Small intestine (tissue), 7 donors: ENCODE measurements at regions not wholly inside any gene's neighbourhood (a gene's known extent, or its start where the extent isn't known, plus 50 kb on each side); places are given as distances from the start of the nearest gene placed in this dataset.

Experiments used
- DNase-seq, 2 donors: peaks; one replicate each; pipeline versions ENCODE4 v3.0.0 to v3.0.0-alpha.2; 2013
- FAIRE-seq: peaks from 2 replicates; lab custom pipeline; 2012; peaks lifted over from hg19 to GRCh38; lab: Jason Lieb, UNC
- H3K27ac ChIP-seq, 3 donors: one replicate each; pipeline ENCODE4 v1.5.1; 2013; ENCODE audit warnings: low read length in 2 of 3, mild to moderate bottlenecking in 2 of 3, control low read depth in 1 of 3, inconsistent platforms in 1 of 3, low read depth in 1 of 3, moderate library complexity in 1 of 3
- H3K27me3 ChIP-seq, 3 donors: one replicate each; pipeline ENCODE4 v1.6.1; 2013; ENCODE audit warnings: low read length in 3 of 3, inconsistent platforms in 1 of 3; ENCODE audit not compliant: control insufficient read depth in 3 of 3, insufficient read depth in 3 of 3
- H3K36me3 ChIP-seq, 3 donors: one replicate each; pipeline ENCODE4 v1.6.1; 2013; ENCODE audit warnings: low read length in 3 of 3, inconsistent platforms in 1 of 3, low read depth in 1 of 3, mild to moderate bottlenecking in 1 of 3, moderate library complexity in 1 of 3; ENCODE audit not compliant: control insufficient read depth in 3 of 3, insufficient read depth in 2 of 3
- H3K4me1 ChIP-seq, 3 donors: one replicate each; pipeline ENCODE4 v1.6.1; 2013; ENCODE audit warnings: low read length in 2 of 3, inconsistent platforms in 1 of 3, low read depth in 1 of 3, mild to moderate bottlenecking in 1 of 3, moderate library complexity in 1 of 3; ENCODE audit not compliant: control insufficient read depth in 3 of 3, insufficient read depth in 2 of 3
- H3K4me3 ChIP-seq, 3 donors: one replicate each; pipeline ENCODE4 v1.5.1; 2013; ENCODE audit warnings: low read length in 3 of 3, control low read depth in 1 of 3, inconsistent platforms in 1 of 3, low read depth in 1 of 3, mild to moderate bottlenecking in 1 of 3, moderate library complexity in 1 of 3
- H3K9me3 ChIP-seq, 2 donors: one replicate each; pipeline ENCODE4 v1.6.1; 2013; ENCODE audit warnings: low read depth in 1 of 2, low read length in 1 of 2; ENCODE audit not compliant: control insufficient read depth in 2 of 2, insufficient read depth in 1 of 2
- WGBS, 3 donors: extraction: QIAGEN DNeasy Blood & Tissue Kit; methylation state at CpG; one replicate each; pipeline ENCODE4 v1.1.7; 2013; 5-methylcytosine and 5-hydroxymethylcytosine counted together
- donor health status: healthy with polysubstance abuse.
- donor health status: control.
- donor health status: control.
- donor health status: Bipolar disorder and iron deficiency.
- donor health status: healthy.

DNA sequence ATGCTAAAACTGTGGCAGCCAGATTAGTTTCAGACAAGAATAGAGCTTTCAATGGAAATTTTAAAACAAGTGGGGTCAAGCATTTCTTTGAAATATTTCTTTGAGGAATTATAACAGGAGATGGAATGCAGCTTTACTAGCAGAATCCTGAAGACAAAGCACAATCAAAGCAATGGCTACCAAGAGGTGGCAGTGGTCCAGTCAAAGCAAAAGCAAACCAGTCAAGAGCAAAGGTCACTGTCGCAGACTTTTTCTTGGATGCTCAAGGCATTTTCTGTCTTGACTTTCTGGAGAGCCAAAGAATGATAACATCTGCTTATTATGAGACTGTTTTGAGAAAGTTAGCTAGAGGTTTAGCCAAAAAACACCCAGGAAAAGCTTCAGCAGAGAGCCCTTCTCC, 351.2 kb upstream of the DLGAP1 start:
- 87 to 96% (median 89%) methylated on average over 1 of the region's 1 CpG for WGBS, 3 donors
- Histone ChIP-seq H3K27ac (no peak overlapping the region), H3K4me3 (no peak overlapping the region), H3K27me3 (no peaks in the 10 kb centered on the region), H3K9me3 (peaks cover 1 to 11% of the 10 kb centered on the region in 2 donors), H3K36me3 (no peaks in the 10 kb centered on the region), H3K4me1 (no peaks in the 10 kb centered on the region)
- DNase-seq (no peak), FAIRE-seq (no peak)

DNA sequence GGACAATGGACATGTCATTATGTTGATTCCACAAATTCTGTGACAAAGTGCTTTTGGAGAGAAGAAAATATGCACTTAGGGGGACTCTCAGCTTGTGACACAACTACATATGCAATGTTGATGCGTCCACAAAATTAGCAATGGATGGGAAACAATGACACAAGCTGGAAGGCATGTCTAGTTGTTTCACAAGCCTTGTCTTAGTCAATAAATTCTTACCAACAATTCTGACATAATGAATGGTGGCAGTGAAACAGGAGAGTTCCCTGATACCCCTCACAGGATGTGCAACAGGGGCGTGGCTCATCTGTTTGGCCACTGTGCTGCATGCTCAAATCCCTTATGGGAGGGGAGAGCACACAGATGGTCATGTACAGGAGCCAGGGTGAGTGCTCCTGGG, 347.2 kb upstream of the DLGAP1 start:
- FAIRE-seq (no peak), DNase-seq (no peak)
- no peak overlapping the region for H3K27ac ChIP-seq
- no peak overlapping the region for H3K4me3 ChIP-seq
- no peaks in the 10 kb centered on the region for H3K4me1 ChIP-seq
- peaks cover 1 to 18% of the 10 kb centered on the region in 2 donors for H3K9me3 ChIP-seq
- no peaks in the 10 kb centered on the region for H3K27me3 ChIP-seq
- 53 to 66% (median 54%) methylated on average over 2 of the region's 2 CpGs for WGBS, 3 donors
- H3K36me3 ChIP-seq = no peaks in the 10 kb centered on the region

DNA sequence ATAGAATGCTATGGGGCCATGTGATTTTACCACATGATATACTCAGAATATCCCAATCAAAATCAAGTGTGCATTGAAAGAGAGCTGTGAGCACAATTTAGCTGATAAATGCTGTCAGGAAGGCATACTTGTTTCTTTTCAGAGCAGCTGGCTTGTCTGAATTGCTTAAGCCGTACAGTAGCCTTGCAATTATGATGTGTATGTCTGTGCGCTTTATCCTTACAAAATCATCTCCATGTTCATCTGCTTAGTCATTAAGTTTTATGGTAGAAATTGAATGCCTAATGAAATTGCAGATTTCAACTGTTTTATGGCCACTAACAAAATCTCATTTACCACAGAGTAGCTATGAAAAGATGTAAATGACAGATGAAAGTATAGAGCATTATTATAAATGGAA, 346.0 kb upstream of the DLGAP1 start:
- no peak for FAIRE-seq
- no peaks in the 10 kb centered on the region for H3K36me3 ChIP-seq
- peaks cover 1 to 18% of the 10 kb centered on the region in 2 donors for H3K9me3 ChIP-seq
- H3K4me3 ChIP-seq = no peak overlapping the region
- H3K4me1 ChIP-seq = no peaks in the 10 kb centered on the region
- H3K27ac ChIP-seq = no peak overlapping the region
- WGBS, 3 donors = 89 to 93% (median 90%) methylated on average over 2 of the region's 2 CpGs
- DNase-seq = no peak
- H3K27me3 ChIP-seq = no peaks in the 10 kb centered on the region

DNA sequence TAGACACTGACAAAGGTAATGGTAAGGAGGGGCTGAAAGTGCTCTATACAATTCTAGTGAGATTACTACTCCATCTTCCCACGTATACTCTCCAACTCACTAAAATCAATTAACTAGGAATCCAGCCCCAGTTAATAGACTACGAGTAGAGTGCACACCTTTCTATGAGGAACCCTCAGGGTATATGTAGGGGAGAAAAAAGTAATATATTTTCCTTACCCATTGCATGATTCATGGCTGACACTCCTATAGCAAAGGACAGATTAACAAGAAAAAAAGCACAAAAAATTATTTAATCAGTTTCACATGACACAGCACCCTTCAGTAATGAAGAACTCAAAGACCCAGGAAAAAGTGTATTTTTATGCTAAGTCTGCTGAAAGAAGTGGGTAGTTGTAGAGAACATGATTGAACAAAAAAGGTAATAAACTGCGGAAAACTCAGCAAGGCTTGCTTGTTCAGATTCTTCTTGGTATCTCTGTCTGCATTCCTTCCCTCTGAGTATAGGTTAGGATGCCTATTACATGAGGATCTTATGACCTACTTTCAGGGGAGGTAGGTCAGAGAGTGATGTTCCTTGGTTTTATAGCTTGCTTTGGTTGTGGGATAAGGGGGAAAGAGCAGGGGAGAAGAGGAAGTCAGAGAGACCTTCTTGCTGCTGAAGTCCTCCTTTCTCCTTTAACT, 342.0 kb upstream of the DLGAP1 start:
- Histone ChIP-seq H3K4me3 (no peak overlapping the region), H3K4me1 (no peaks in the 10 kb centered on the region), H3K36me3 (no peaks in the 10 kb centered on the region), H3K9me3 (peaks cover 0 to 7% of the 10 kb centered on the region in 2 donors), H3K27me3 (no peaks in the 10 kb centered on the region), H3K27ac (no peak overlapping the region)
- WGBS, 3 donors = 53 to 59% (median 57%) methylated on average over 3 of the region's 3 CpGs
- FAIRE-seq (no peak), DNase-seq (no peak)

DNA sequence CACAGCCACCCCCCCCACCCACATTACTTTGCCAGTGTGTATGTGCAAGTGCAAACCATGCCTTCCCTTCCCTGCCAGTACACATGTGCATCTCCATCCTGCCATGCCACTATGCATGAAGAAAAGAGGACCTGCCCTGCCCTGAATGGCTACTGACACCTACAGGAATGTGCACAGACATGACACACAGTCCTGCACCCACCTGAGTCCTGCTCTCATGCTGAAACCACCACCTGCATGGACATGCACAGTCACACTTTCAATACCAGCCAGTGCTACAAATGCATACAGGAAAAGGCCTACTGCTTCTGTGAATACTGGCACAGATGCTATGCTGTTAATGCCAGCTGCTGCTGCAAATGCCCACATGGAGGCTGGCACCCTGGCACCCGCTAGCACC, 334.4 kb upstream of the DLGAP1 start:
- Histone ChIP-seq H3K4me1 (no peaks in the 10 kb centered on the region), H3K4me3 (no peak overlapping the region), H3K9me3 (peaks cover 0 to 13% of the 10 kb centered on the region in 2 donors), H3K36me3 (no peaks in the 10 kb centered on the region), H3K27me3 (no peaks in the 10 kb centered on the region), H3K27ac (no peak overlapping the region)
- 89 to 95% (median 93%) methylated on average over 1 of the region's 1 CpG for WGBS, 3 donors
- FAIRE-seq (no peak), DNase-seq (no peak)

DNA sequence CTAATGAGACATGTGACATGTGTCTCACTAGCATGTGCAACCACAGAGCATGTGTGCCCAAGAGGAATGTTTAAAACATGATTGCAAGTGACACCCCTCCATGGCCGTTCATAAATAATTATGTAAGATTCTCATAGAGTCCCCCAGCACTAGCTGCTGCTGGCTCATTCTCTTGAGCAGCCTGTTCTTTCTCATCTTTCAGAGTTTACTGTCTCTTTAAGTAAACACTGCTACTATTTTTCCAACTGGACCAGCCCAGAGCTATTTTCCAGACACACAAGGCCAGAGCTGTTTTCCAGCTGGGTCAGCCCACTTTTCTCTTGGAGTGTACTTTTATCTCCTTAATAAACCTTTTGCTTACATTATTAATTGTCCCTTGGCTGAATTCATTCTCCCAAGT, 326.8 kb upstream of the DLGAP1 start:
- FAIRE-seq (no peak), DNase-seq (no peak)
- Histone ChIP-seq H3K36me3 (no peaks in the 10 kb centered on the region), H3K9me3 (peaks cover 1 to 14% of the 10 kb centered on the region in 2 donors), H3K27me3 (no peaks in the 10 kb centered on the region), H3K4me3 (no peak overlapping the region), H3K27ac (no peak overlapping the region), H3K4me1 (no peaks in the 10 kb centered on the region)
- 65 to 90% (median 79%) methylated on average over 1 of the region's 1 CpG for WGBS, 3 donors

DNA sequence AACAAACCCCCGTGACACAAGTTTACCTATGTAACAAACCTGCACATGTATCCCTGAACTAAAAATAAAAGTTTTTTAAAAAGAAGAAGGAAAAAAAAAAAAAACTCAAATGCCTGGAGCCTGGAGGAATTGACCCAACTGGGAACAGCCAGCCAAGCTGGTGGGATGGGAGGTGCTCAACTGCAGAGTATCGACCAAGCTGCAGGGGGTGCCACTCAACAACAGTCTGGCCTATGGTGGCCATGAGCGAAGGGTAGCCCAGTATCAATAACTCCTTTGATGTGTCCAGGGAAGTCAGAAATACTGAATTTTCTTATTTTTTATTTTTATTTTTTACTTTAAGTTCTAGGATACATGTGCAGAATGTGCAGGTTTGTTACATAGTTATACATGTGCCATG, 310.3 kb upstream of the DLGAP1 start:
- no peaks in the 10 kb centered on the region for H3K36me3 ChIP-seq
- H3K27ac ChIP-seq = no peak overlapping the region
- no peak for FAIRE-seq
- no peaks in the 10 kb centered on the region for H3K9me3 ChIP-seq
- H3K4me1 ChIP-seq = no peaks in the 10 kb centered on the region
- 78 to 88% (median 80%) methylated on average over 3 of the region's 3 CpGs for WGBS, 3 donors
- DNase-seq = no peak
- no peaks in the 10 kb centered on the region for H3K27me3 ChIP-seq
- H3K4me3 ChIP-seq = no peak overlapping the region

DNA sequence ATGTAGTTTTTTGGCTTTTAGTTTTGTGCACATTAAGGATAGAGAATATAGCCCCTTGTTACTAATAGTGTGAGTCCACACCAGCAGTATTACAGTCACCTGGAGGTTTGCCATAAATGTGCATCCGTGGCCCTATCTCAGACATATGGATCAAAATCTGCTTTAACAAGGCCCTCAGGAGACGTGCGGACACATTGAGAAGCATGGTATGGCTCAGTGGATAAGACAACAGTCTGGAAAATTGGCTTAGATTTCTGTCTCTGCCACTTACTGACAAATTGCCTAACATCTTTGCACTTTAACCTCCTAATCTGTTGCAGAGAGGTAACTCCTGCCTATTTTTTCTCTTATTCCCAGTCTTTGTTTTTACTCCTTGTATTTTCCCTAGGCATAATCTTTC, 307.2 kb upstream of the DLGAP1 start:
- DNase-seq (no peak), FAIRE-seq (no peak)
- no peaks in the 10 kb centered on the region for H3K27me3 ChIP-seq
- no peak overlapping the region for H3K4me3 ChIP-seq
- H3K36me3 ChIP-seq = no peaks in the 10 kb centered on the region
- no peak overlapping the region for H3K27ac ChIP-seq
- H3K4me1 ChIP-seq = no peaks in the 10 kb centered on the region
- no peaks in the 10 kb centered on the region for H3K9me3 ChIP-seq
- 42 to 44% (median 44%) methylated on average over 3 of the region's 3 CpGs for WGBS, 3 donors

DNA sequence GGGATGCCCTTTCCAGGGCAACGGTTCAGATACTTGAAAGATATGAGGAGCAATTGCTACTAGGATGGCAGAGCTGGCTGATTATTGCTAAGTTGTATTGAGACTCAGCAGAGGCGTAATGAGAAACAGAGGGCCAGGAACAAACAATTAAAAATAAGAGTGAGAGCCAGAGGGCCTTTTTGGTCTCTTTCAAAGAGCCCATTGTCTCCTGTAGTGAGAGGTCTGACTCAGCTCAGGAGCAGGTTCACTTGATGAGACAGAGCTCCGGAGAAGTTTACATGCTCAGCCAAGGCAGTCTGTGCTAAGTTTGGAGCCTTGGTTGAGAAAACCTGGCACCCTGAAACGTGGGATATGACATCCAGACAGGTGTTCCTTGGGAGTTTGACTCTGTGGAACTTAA, 303.9 kb upstream of the DLGAP1 start:
- no peak overlapping the region for H3K27ac ChIP-seq
- H3K4me1 ChIP-seq = no peaks in the 10 kb centered on the region
- H3K27me3 ChIP-seq = no peaks in the 10 kb centered on the region
- FAIRE-seq (no peak), DNase-seq (no peak)
- no peaks in the 10 kb centered on the region for H3K9me3 ChIP-seq
- no peak overlapping the region for H3K4me3 ChIP-seq
- no peaks in the 10 kb centered on the region for H3K36me3 ChIP-seq
- WGBS, 3 donors = 48 to 67% (median 63%) methylated on average over 4 of the region's 4 CpGs
